GM21447 (cell line): ENCODE measurements at regions not wholly inside any gene's neighbourhood (a gene's known extent, or its start where the extent isn't known, plus 50 kb on each side); places are given as distances from the start of the nearest gene placed in this dataset.
A peak's percentile ranks its signal among the peaks of the same experiment; 100 is the strongest.

Experiments
- ATAC-seq: cut with Tn5 transposase; IDR thresholded peaks from one replicate; pipeline ENCODE4 v1.9.1; 2021; ENCODE audit not compliant: unreplicated experiment

GRCh38 chr14:51145246-51145645 lies 50.3 kb upstream of the TRIM9 start:
- no peak for ATAC-seq

- ATAC-seq = no peak
Observed at GRCh38 chr14:51147183-51147582, 52.3 kb upstream of the TRIM9 start.

- ATAC-seq = no peak
Observed at GRCh38 chr14:51155326-51155725, 60.4 kb upstream of the TRIM9 start.

- ATAC-seq = no peak
Observed at GRCh38 chr14:51157012-51157411, 62.1 kb upstream of the TRIM9 start.

DNA sequence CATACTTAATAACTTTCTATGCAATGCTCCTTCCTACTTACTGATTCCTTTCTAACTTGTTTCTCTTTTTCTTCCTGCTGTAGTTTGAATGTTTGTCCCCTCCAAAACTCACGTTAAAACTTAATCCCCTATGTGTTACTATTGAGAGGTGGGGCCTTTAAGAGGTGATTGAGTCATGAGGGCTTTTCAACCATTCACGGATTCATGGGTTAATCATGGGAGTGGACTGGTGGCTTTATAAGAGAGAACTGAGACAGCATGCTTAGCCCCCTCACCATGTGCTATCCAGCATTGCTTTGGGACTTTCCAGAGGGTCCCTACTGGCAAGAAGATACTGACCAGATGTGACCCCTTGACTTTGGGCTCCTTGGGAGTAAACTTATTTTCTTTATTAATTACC lies 66.0 kb upstream of the TRIM9 start:
- ATAC-seq = no peak

- ATAC-seq = no peak
Observed at GRCh38 chr14:51165415-51165814, 70.5 kb upstream of the TRIM9 start.

GRCh38 chr14:51167587-51168214 lies 72.3 kb upstream of the TMX1 start:
- ATAC-seq = no peak

DNA sequence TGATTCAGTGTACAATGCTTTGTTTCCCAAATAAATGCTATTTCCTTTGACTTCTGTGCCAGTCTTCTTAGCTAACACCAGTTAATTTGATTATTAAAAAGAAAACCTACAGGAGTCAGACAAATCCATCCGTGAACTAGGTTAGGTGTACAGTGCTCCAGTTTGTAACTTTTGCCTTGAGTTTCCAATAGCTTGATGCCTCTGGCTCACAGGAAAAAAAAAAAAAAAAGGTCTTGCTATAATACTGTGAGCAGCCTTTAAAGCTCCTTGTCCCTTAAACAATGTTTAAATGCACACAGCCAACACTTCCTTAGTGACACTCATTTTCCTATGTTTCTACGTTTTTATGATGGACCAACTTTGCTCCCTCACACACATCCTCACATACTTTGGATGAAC lies 71.8 kb upstream of the TMX1 start:
- no peak for ATAC-seq

DNA sequence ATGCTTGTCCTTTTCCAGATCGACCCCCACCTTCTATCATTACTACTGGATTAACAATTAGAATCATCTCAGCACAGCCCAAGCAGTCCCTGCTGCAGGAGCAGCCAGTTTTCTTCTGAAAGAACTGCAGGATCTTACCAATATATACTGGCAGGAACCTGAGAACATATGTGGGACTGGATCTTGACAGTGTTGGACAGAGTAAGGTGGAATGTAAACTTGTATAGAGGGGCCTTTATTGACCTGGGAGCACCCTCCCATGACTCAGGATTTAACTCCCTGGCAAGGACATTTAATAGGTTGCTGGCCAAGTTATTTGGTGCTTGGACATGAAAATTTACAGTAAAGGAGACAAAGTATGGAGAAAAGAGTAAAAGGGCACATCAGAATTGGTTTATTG lies 66.2 kb upstream of the TMX1 start:
- ATAC-seq = no peak

DNA sequence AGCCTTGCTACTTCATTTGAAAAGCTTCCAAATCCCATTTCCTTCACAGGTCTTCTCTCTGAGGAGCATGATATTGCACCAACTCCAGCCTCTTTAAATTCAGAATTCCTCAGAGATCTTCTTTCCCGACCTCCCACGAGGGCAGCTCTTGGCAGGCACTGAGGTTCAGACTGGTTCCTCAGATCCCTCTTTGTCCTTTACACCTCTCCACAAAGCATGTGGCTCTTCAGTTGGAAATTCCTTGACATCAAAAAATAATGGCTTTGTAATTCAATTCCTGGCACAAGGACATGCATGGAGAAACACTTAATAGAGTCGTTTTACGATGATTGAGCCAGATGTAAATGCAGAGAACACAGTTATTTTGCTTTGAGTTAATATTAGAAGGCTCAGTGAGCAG lies 63.2 kb upstream of the TMX1 start:
- no peak for ATAC-seq

- peak; percentile 82 for ATAC-seq
Observed at GRCh38 chr14:51180577-51180976, 59.5 kb upstream of the TMX1 start.

DNA sequence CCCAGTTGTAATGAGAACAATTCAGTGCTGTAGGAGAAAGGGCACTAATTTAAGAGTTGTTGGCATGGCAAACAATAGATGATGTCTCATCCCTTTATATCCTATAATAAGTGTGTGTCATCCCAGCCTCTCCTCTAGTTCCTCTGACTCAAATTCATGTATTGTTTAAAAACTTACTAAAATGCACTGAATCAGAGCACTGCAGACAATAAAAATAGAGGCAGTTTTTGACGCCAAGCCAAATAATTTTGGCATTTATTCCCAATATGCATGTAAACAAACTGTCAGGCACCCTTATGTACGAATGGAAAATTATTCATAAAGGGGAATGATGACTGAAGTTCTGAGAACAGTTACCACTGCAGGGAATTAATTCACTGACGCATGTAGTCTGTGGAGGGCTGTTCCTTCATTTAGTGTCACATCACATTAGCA lies 57.9 kb upstream of the TMX1 start:
- ATAC-seq = no peak

DNA sequence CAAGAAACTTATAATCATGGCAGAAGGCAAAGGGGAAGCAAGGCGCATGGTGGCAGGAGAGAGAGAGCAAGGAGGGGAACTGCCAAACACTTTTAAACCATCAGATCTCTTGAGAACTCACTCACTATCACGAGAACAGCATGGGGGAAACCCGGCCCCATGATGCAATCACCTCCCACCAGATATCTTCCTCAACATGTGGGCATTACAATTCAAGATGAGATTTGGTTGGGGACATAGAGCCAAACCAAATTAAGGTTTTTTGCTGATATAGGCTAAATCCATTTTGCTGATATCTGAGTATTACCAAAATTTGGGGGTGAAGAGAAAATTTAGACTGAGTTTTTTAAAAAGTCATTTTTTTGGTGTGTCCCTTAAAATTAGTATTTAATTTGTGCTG lies 54.9 kb upstream of the TMX1 start:
- ATAC-seq = no peak

- ATAC-seq = peak; percentile 82
Observed at GRCh38 chr14:51185754-51186153, 54.3 kb upstream of the TMX1 start.

- ATAC-seq = no peak
Observed at GRCh38 chr14:51188566-51189185, 51.4 kb upstream of the TMX1 start.

DNA sequence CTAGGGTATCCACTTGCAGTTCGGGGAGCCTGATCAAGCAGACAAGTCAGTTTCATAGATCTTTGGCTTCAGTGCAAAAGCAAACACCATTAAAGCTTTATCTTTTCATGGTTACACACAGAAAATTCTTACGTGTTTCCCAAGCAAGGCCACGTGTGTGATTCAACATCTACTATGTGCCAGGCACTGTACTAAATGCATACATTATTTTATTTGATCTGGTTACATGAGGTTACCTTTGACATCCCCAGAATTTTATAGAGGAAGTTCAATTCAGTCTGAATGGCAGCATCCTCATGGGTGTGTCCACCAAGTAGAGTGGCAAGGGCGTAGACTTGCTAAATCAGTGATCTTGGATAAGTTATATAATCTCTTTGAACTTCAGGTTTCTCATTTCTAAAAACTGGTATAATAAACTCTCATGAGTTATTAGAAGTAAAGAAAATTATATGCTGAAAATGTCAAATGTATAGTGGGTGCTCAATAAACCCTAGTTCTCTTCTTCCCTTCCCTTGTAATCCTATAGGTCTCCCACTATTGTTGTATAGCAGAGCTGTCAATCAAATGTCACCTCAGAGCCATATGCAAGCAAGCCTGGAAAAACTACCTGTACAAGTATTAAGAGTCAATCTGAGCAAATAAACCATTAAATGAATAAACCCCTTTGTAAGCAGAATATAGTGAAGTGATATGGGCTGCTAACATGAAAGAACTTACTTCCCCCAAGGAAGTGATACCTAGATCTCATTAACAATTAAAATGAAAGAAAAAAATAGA lies 50.3 kb upstream of the TMX1 start:
- ATAC-seq = no peak
